ENCODE measurements at regions not wholly inside any gene's neighbourhood (a gene's known extent, or its start where the extent isn't known, plus 50 kb on each side); places are given as distances from the start of the nearest gene placed in this dataset.

DNA sequence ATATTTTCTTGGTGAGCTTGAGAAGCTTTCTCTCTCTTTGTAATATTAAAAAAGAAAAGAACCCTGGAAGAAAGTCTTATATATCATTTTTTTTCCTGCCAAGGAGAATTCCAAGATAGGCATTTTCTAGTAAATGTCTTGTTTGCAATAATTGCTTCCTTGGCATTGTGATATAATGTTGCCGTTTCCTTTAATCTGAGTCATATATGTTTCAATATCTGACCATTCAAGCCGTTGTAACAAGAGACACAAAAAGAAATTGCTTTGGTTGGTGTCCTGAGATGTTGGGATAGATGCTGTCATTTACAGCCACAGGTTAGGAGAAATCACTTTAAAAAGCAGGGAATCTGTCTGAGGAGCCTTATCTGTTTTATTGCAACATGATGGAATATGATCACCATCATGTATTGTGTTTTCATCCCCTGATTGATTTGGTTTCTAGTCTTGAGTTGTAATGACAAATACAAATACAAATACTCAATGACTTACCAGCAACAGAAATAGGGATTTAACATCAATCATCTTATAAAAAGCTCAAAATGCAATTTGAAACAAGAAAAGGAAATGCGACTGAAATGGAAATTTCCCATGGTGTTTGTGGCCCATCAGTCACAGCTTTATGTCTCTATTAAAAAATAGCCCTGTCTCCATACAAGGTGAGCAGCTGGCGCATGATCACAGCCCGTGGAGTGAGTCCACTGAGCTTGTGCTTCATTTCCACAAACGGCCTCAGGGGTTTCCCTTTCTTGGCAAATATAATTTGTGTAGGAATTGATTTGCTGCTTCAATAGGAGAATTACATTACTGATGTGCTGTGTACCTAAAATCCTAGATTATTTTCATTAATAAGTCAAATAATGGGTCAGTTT, 250.1 kb upstream of the TRPC7 start:
- Histone ChIP-seq H4K91ac (replicated peaks; ENCODE audit: insufficient read length, low read length) (no peak overlapping the region), H3K23me2 (ENCODE audit: low read depth, low read length) (no peaks in the 10 kb centered on the region), H2BK5ac (ENCODE audit: low read depth, low read length) (no peak overlapping the region), H4K8ac (ENCODE audit: extremely low read depth, insufficient read depth, low read length) (no peak overlapping the region), H3K79me2 (ENCODE audit: control insufficient read depth in 1 of 2, insufficient read depth in 2 of 2, low read length in 2 of 2) (no peaks in the 10 kb centered on the region), H3K14ac (ENCODE audit: insufficient read length) (no peak overlapping the region), H2AK5ac (ENCODE audit: low read depth, low read length) (no peak overlapping the region), H3K4me3 (ENCODE audit: extremely low read depth in 1 of 4, insufficient read depth in 2 of 4, low read depth in 3 of 4, low read length in 4 of 4) (no peak overlapping the region), H3K23ac (ENCODE audit: insufficient read length) (no peak overlapping the region), H3K4me2 (ENCODE audit: insufficient read depth in 1 of 2, low read depth in 2 of 2, low read length in 2 of 2) (no peak overlapping the region), H3K4me1 (replicated peaks in 1 of 4; ENCODE audit: control insufficient read depth in 3 of 4, insufficient read depth in 4 of 4, low read length in 3 of 4) (no peaks in the 10 kb centered on the region), H3K4ac (replicated peaks; ENCODE audit: insufficient read length, low read depth, low read length) (no peak overlapping the region), H2BK120ac (replicated peaks; ENCODE audit: low read depth, low read length) (no peak overlapping the region), H2BK20ac (ENCODE audit: low read length) (no peak overlapping the region), H3K36me3 (ENCODE audit: control insufficient read depth in 2 of 4, insufficient read depth in 4 of 4, low read length in 3 of 4) (no peaks in the 10 kb centered on the region), H3K79me1 (ENCODE audit: low read depth, low read length) (no peaks in the 10 kb centered on the region), H3K27me3 (replicated peaks in 1 of 4; ENCODE audit: control insufficient read depth in 3 of 4, extremely low read depth in 1 of 4, insufficient read depth in 3 of 4, low read length in 3 of 4) (no peaks in the 10 kb centered on the region), H2BK12ac (ENCODE audit: low read depth, low read length) (no peak overlapping the region), H3K27ac (ENCODE audit: low read depth, low read length) (no peak overlapping the region), H2BK15ac (ENCODE audit: low read length) (no peak overlapping the region), H2AFZ (ENCODE audit: low read length) (no peak overlapping the region), H3K18ac (ENCODE audit: extremely low read depth, low read length) (no peak overlapping the region), H3K9ac (replicated peaks in 1 of 4; ENCODE audit: extremely low read depth in 1 of 4, low read depth in 3 of 4, low read length in 3 of 4) (no peak overlapping the region), H3K9me3 (ENCODE audit: insufficient read depth in 2 of 2, low read depth in 1 of 2, low read length in 1 of 2) (no peaks in the 10 kb centered on the region), H4K5ac (ENCODE audit: insufficient read length, low read depth, low read length) (no peak overlapping the region), H4K20me1 (replicated peaks in 1 of 2; ENCODE audit: control insufficient read depth in 1 of 2, insufficient read depth in 2 of 2, low read length in 2 of 2) (no peaks in the 10 kb centered on the region), H3K56ac (replicated peaks; ENCODE audit: insufficient read length, low read depth, low read length) (no peak overlapping the region)
- DNase-seq (ENCODE audit: low read depth in 1 of 2, low spot score in 2 of 2), result no peak
- ChIA-PET CTCF (ENCODE audit: partially characterized antibody) (no interaction called here), POLR2A (ENCODE audit: partially characterized antibody) (interaction anchor here (0.6 kb wide), 1 partner anchor 547 kb away, joined by 3 read pairs; no protein-coding TSS in a partner anchor)
- no peak for FAIRE-seq
- no peak for TF ChIP-seq SRF (IDR thresholded peaks at IDR 0.05; ENCODE audit: low read depth, low read length)
- no peak for TF ChIP-seq SAP30 (IDR thresholded peaks at IDR 0.05; ENCODE audit: insufficient read depth, insufficient replicate concordance, low read length)
- 89% methylated on average over 6 of the region's 6 CpGs; no CpG with 5 or more reads in 1 of the 2 experiments for WGBS, 2 experiments (ENCODE audit: extremely low coverage in 1 of 2, insufficient coverage in 1 of 2, insufficient read length in 1 of 2, insufficient replicate concordance in 2 of 2, low coverage in 1 of 2, low lambda C conversion rate in 2 of 2, missing lambda C conversion rate in 1 of 2)

All from H1 (cell line).